SK-N-SH (cell line): ENCODE measurements at regions not wholly inside any gene's neighbourhood (a gene's known extent, or its start where the extent isn't known, plus 50 kb on each side); places are given as distances from the start of the nearest gene placed in this dataset.

ENCODE experiments used
- CTCF ChIA-PET: fragments of 300-600, 350-600 bp; formaldehyde crosslinking; extraction: SDS; loops from one replicate; lab custom pipeline; 2021; lab: Yijun Ruan, JAX
- POLR2A ChIA-PET: fragments of 350-600 bp; sonication (Branson Sonifier 250); formaldehyde crosslinking; extraction: SDS; loops from one replicate; lab custom pipeline; 2020; ENCODE audit warnings: antibody characterized with exemption, inconsistent platforms; lab: Yijun Ruan, JAX
- DNase-seq: peaks from one replicate; pipeline ENCODE4 v3.0.0; 2012
- H2AFZ ChIP-seq: fragments of 200-600 bp; sonication (generic); 2 replicates; pipeline ENCODE4 v1.8.1; 2016; ENCODE audit warnings: antibody characterized with exemption, mild to moderate bottlenecking, low read depth
- H3F3A ChIP-seq: fragments of 200-600 bp; sonication (generic); replicated peaks from 2 replicates; pipeline ENCODE3; 2016; ENCODE audit warnings: antibody characterized with exemption, mild to moderate bottlenecking; ENCODE audit not compliant: insufficient read depth
- H3K27ac ChIP-seq, 2 experiments: fragments of 200-500 bp in 1 of 2; fragments of 200-600 bp in 1 of 2; sonication (Bioruptor generic) in 1 of 2; sonication (generic), shearing (Covaris generic) in 1 of 2; 2 replicates each; pipeline versions ENCODE4 v1.5.1 to v1.6.1; 2014 to 2016; ENCODE audit warnings: low read depth in 2 of 2, inconsistent platforms in 1 of 2, low read length in 1 of 2, mild to moderate bottlenecking in 1 of 2, mixed read lengths in 1 of 2
- H3K27me3 ChIP-seq: fragments of 200-600 bp; sonication (generic), shearing (Covaris generic); 2 replicates; pipeline ENCODE4 v1.6.1; 2016; ENCODE audit warnings: mixed run types; ENCODE audit not compliant: insufficient read depth
- H3K36me3 ChIP-seq, 2 experiments: fragments of 200-500 bp in 1 of 2; fragments of 200-600 bp in 1 of 2; sonication (Bioruptor generic) in 1 of 2; sonication (generic) in 1 of 2; replicated peaks in 1 of 2; 2 replicates each; pipeline versions ENCODE3 to v1.5.1; 2014 to 2016; ENCODE audit warnings: low read length in 1 of 2, mild to moderate bottlenecking in 1 of 2; ENCODE audit not compliant: insufficient read depth in 2 of 2, control insufficient read depth in 1 of 2
- H3K4me1 ChIP-seq, 2 experiments: fragments of 200-500 bp in 1 of 2; fragments of 200-600 bp in 1 of 2; sonication (Bioruptor generic) in 1 of 2; sonication (generic), shearing (Covaris generic) in 1 of 2; 2 replicates each; pipeline versions ENCODE4 v1.5.1 to v1.6.1; 2014 to 2016; ENCODE audit warnings: low read depth in 1 of 2, low read length in 1 of 2, mixed run types in 1 of 2; ENCODE audit not compliant: insufficient read depth in 2 of 2, control insufficient read depth in 1 of 2
- H3K4me2 ChIP-seq: fragments of 200-600 bp; sonication (generic), shearing (Covaris generic); 2 replicates; pipeline ENCODE4 v1.6.1; 2017; ENCODE audit warnings: mixed run types
- H3K4me3 ChIP-seq, 2 experiments: fragments of 200-500 bp in 1 of 2; fragments of 200-600 bp in 1 of 2; sonication (Bioruptor generic) in 1 of 2; sonication (generic), shearing (Covaris generic) in 1 of 2; 2 replicates each; pipeline versions ENCODE4 v1.5.1 to v1.8.1; 2014 to 2016; ENCODE audit warnings: low read depth in 2 of 2, inconsistent platforms in 1 of 2, low read length in 1 of 2, mild to moderate bottlenecking in 1 of 2, mixed read lengths in 1 of 2, moderate library complexity in 1 of 2
- H3K79me2 ChIP-seq: fragments of 200-600 bp; sonication (generic); 2 replicates; pipeline ENCODE4 v1.8.1; 2017; ENCODE audit warnings: mild to moderate bottlenecking; ENCODE audit not compliant: insufficient read depth
- H3K9ac ChIP-seq: fragments of 200-600 bp; sonication (generic); 2 replicates; pipeline ENCODE4 v1.6.1; 2017; ENCODE audit warnings: mixed run types
- H3K9me2 ChIP-seq: fragments of 200-600 bp; sonication (generic); 2 replicates; pipeline ENCODE4 v1.6.1; 2017; ENCODE audit warnings: mixed run types
- H3K9me3 ChIP-seq: fragments of 200-600 bp; sonication (generic); 2 replicates; pipeline ENCODE4 v1.6.1; 2017; ENCODE audit warnings: mixed run types, mild to moderate bottlenecking, moderate library complexity
- H4K20me1 ChIP-seq: fragments of 200-600 bp; sonication (generic); 2 replicates; pipeline ENCODE4 v1.6.1; 2017; ENCODE audit warnings: mild to moderate bottlenecking, mixed run types; ENCODE audit not compliant: insufficient read depth
- CHD2 ChIP-seq: fragments of 150-350 bp; IDR thresholded peaks from 2 replicates; pipeline ENCODE4 v1.6.1; 2018; ENCODE audit warnings: low read length; ENCODE audit not compliant: partially characterized antibody
- ELF1 ChIP-seq: IDR thresholded peaks from 2 replicates; pipeline ENCODE4 v1.4.0; 2012
- EZH2phosphoT487 ChIP-seq: fragments of 200-600 bp; sonication (generic); IDR thresholded peaks from 2 replicates; pipeline ENCODE4 v1.6.1; 2017; ENCODE audit warnings: low read depth, mixed run types, mild to moderate bottlenecking, antibody characterized with exemption, moderate library complexity, borderline replicate concordance
- FOXM1 ChIP-seq: IDR thresholded peaks from 2 replicates; pipeline ENCODE4 v1.4.0; 2012; ENCODE audit warnings: low read depth, mild to moderate bottlenecking
- GATA2 ChIP-seq: sonication (generic); formaldehyde crosslinking; IDR thresholded peaks from 2 replicates; pipeline ENCODE4 v1.5.0; 2020; ENCODE audit warnings: mild to moderate bottlenecking, missing genetic modification reagents
- JUND ChIP-seq: IDR thresholded peaks from 2 replicates; pipeline ENCODE4 v1.4.0; 2012
- MAX ChIP-seq: IDR thresholded peaks from 2 replicates; pipeline ENCODE4 v1.4.0; 2012; ENCODE audit warnings: low read depth
- MXI1 ChIP-seq: IDR thresholded peaks from 2 replicates; pipeline ENCODE4 v1.6.1; 2012; ENCODE audit warnings: mild to moderate bottlenecking, low read depth, low read length, improper control_type of control experiment
- NFIC ChIP-seq: IDR thresholded peaks from 2 replicates; pipeline ENCODE4 v1.4.0; 2012; ENCODE audit warnings: borderline replicate concordance
- POLR2AphosphoS5 ChIP-seq: IDR thresholded peaks from 2 replicates; pipeline ENCODE4 v1.6.1; 2012; ENCODE audit warnings: low read depth, low read length
- RAD21 ChIP-seq: IDR thresholded peaks from 2 replicates; pipeline ENCODE4 v1.6.1; 2012; ENCODE audit warnings: mild to moderate bottlenecking, low read length
- RFX5 ChIP-seq: IDR thresholded peaks from 2 replicates; pipeline ENCODE4 v1.6.1; 2012; ENCODE audit warnings: mild to moderate bottlenecking, improper control_type of control experiment, low read length
- RXRA ChIP-seq: IDR thresholded peaks from 2 replicates; pipeline ENCODE4 v1.4.0; 2012; ENCODE audit warnings: low read depth, mild to moderate bottlenecking, borderline replicate concordance
- TEAD4 ChIP-seq: IDR thresholded peaks from 2 replicates; pipeline ENCODE4 v1.4.0; 2012; ENCODE audit warnings: mild to moderate bottlenecking, borderline replicate concordance; ENCODE audit not compliant: insufficient read depth
- USF1 ChIP-seq: IDR thresholded peaks from 2 replicates; pipeline ENCODE4 v1.4.0; 2012; ENCODE audit warnings: low read depth, borderline replicate concordance
- USF2 ChIP-seq: fragments of 150-350 bp; IDR thresholded peaks from 2 replicates; pipeline ENCODE4 v1.6.1; 2017; ENCODE audit warnings: antibody characterized with exemption, low read length, low read depth, borderline replicate concordance
- ZBTB33 ChIP-seq: IDR thresholded peaks from 2 replicates; pipeline ENCODE4 v1.4.0; 2012; ENCODE audit warnings: low read depth, borderline replicate concordance
- WGBS: methylation state at CpG from one replicate; pipeline ENCODE4 v1.1.6; 2017; ENCODE audit warnings: low lambda C conversion rate; 5-methylcytosine and 5-hydroxymethylcytosine counted together
- TF ChIP-seq, protein P1 (sequence below): IDR thresholded peaks from 2 replicates; pipeline ENCODE4 v1.6.1; 2012; ENCODE audit warnings: mild to moderate bottlenecking, low read depth, low read length, moderate library complexity
- TF ChIP-seq, protein P2 (sequence below): fragments of 200-600 bp; sonication (generic); IDR thresholded peaks from 2 replicates; pipeline ENCODE4 v1.6.1; 2017; ENCODE audit warnings: antibody characterized with exemption, mild to moderate bottlenecking, moderate library complexity
- TF ChIP-seq, protein P3 (sequence below): IDR thresholded peaks from 2 replicates; pipeline ENCODE4; 2012

DNA sequence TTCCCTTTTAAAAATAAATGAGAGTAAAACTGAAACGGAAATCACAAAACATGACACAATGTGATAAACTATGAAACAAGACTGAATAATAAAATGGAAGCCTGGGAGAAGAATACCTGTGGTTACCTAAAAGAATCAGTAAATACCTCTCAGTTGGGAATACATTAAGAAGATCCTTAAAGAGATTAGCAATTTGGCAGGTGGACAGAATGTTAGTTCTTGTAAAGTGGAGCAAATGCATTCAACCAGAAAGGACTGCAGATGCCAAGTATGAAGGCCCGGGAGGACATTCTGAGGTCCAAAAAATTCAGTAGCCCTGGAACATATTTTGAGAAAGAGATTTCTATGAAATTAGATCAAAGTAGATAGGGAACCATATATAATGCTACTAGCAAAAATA lies 861.3 kb upstream of the SEL1L start (continued):
- TF ChIP-seq ZBTB33: no peak
- no peak for TF ChIP-seq RFX5
- TF ChIP-seq JUND: no peak
- TF ChIP-seq ELF1: no peak
- TF ChIP-seq TEAD4: no peak
- TF ChIP-seq FOXM1: no peak
- no peak for TF ChIP-seq MAX
- TF ChIP-seq CHD2: no peak
- TF ChIP-seq MXI1: no peak
- TF ChIP-seq NFIC: no peak
- TF ChIP-seq, protein P1, sequence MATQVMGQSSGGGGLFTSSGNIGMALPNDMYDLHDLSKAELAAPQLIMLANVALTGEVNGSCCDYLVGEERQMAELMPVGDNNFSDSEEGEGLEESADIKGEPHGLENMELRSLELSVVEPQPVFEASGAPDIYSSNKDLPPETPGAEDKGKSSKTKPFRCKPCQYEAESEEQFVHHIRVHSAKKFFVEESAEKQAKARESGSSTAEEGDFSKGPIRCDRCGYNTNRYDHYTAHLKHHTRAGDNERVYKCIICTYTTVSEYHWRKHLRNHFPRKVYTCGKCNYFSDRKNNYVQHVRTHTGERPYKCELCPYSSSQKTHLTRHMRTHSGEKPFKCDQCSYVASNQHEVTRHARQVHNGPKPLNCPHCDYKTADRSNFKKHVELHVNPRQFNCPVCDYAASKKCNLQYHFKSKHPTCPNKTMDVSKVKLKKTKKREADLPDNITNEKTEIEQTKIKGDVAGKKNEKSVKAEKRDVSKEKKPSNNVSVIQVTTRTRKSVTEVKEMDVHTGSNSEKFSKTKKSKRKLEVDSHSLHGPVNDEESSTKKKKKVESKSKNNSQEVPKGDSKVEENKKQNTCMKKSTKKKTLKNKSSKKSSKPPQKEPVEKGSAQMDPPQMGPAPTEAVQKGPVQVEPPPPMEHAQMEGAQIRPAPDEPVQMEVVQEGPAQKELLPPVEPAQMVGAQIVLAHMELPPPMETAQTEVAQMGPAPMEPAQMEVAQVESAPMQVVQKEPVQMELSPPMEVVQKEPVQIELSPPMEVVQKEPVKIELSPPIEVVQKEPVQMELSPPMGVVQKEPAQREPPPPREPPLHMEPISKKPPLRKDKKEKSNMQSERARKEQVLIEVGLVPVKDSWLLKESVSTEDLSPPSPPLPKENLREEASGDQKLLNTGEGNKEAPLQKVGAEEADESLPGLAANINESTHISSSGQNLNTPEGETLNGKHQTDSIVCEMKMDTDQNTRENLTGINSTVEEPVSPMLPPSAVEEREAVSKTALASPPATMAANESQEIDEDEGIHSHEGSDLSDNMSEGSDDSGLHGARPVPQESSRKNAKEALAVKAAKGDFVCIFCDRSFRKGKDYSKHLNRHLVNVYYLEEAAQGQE: no peak

GRCh38 chr14:82398256-82398655 lies 864.6 kb upstream of the SEL1L start:
- ChIA-PET CTCF (no interaction called here), POLR2A (no interaction called here)
- no peak overlapping the region for H2AFZ ChIP-seq
- H3K4me2 ChIP-seq: no peak overlapping the region
- TF ChIP-seq POLR2AphosphoS5 (no peak), RAD21 (no peak), USF1 (no peak), RXRA (no peak), GATA2 (CRISPR knock-in tag) (no peak), USF2 (no peak), EZH2phosphoT487 (no peak), TEAD4 (no peak)
- TF ChIP-seq, protein P2, sequence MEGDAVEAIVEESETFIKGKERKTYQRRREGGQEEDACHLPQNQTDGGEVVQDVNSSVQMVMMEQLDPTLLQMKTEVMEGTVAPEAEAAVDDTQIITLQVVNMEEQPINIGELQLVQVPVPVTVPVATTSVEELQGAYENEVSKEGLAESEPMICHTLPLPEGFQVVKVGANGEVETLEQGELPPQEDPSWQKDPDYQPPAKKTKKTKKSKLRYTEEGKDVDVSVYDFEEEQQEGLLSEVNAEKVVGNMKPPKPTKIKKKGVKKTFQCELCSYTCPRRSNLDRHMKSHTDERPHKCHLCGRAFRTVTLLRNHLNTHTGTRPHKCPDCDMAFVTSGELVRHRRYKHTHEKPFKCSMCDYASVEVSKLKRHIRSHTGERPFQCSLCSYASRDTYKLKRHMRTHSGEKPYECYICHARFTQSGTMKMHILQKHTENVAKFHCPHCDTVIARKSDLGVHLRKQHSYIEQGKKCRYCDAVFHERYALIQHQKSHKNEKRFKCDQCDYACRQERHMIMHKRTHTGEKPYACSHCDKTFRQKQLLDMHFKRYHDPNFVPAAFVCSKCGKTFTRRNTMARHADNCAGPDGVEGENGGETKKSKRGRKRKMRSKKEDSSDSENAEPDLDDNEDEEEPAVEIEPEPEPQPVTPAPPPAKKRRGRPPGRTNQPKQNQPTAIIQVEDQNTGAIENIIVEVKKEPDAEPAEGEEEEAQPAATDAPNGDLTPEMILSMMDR: no peak
- TF ChIP-seq, protein P3, sequence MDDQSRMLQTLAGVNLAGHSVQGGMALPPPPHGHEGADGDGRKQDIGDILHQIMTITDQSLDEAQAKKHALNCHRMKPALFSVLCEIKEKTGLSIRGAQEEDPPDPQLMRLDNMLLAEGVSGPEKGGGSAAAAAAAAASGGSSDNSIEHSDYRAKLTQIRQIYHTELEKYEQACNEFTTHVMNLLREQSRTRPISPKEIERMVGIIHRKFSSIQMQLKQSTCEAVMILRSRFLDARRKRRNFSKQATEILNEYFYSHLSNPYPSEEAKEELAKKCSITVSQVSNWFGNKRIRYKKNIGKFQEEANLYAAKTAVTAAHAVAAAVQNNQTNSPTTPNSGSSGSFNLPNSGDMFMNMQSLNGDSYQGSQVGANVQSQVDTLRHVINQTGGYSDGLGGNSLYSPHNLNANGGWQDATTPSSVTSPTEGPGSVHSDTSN: no peak
- no peaks in the 10 kb centered on the region for H3K79me2 ChIP-seq
- no peaks in the 10 kb centered on the region for H4K20me1 ChIP-seq
- WGBS: 3% methylated on average over 4 of the region's 4 CpGs
- no peak overlapping the region for H3K9ac ChIP-seq
- no peaks in the 10 kb centered on the region for H3K27me3 ChIP-seq
- H3K4me3 ChIP-seq: no peak overlapping the region
- H3F3A ChIP-seq: no peaks in the 10 kb centered on the region
- no peaks in the 10 kb centered on the region for H3K4me1 ChIP-seq
- H3K36me3 ChIP-seq: no peaks in the 10 kb centered on the region
- DNase-seq: no peak
- no peak overlapping the region for H3K27ac ChIP-seq
- no peaks in the 10 kb centered on the region; the same call in 1 of the 2 replicates for H3K9me3 ChIP-seq
- H3K9me2 ChIP-seq: no peaks in the 10 kb centered on the region
